Stimulated activated CD4-positive, alpha-beta T cell treated with anti-CD3 and anti-CD28 coated beads, Interleukin-4, amount 100 ng/mL, for 4 hours (primary cell): ENCODE measurements at regions not wholly inside any gene's neighbourhood (a gene's known extent, or its start where the extent isn't known, plus 50 kb on each side); places are given as distances from the start of the nearest gene placed in this dataset.

Experiments used
- DNase-seq, 2 experiments: peaks; one replicate each; pipeline ENCODE4 v3.0.0-alpha.2; 2020

- no peak for DNase-seq
Measured at GRCh38 chr3:104610730-104611652, 755.7 kb upstream of the ALCAM start.

DNA sequence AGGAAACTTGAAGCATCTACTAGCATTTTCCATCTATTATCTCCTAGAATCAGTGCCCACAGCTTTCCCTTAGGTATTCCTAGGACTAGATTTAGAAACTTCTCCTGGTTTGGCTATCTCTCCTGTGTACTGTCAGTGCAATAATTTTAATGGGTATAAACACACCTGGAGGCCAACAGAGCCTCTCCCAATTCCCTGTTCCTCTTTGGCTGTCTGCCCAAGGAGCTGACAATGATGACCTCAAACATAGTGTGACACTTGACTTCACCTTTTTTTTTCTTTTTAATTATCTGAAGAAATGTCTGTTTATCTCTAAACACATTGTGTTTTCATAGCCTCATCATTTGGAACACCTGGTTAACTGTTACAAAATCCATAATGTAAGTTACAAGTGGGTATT lies 754.5 kb upstream of the ALCAM start:
- no peak for DNase-seq

DNA sequence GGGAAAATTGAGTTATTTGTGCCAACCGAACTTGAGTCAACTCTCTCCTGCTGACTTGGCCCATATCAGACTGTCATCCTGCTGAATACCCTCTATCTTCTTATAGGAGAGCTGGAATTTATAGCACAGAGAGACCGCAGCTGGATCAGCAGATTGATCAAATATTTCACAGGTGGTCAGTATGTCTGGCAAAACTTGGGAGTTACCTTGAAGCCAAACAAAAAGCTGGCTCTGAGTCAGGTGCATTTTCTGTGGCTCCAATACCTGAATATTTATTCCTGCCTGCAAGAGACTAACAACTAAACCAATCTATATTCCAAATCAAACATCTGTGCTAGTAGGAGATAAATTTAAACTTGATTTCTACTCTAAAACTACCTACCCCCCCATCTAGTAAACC lies 752.1 kb upstream of the ALCAM start:
- DNase-seq: no peak

- DNase-seq: no peak
Measured at GRCh38 chr3:104628185-104628789, 738.4 kb upstream of the ALCAM start.

- no peak for DNase-seq
Measured at GRCh38 chr3:104629038-104629437, 737.7 kb upstream of the ALCAM start.

- DNase-seq: no peak
Measured at GRCh38 chr3:104631254-104631653, 735.5 kb upstream of the ALCAM start.

DNA sequence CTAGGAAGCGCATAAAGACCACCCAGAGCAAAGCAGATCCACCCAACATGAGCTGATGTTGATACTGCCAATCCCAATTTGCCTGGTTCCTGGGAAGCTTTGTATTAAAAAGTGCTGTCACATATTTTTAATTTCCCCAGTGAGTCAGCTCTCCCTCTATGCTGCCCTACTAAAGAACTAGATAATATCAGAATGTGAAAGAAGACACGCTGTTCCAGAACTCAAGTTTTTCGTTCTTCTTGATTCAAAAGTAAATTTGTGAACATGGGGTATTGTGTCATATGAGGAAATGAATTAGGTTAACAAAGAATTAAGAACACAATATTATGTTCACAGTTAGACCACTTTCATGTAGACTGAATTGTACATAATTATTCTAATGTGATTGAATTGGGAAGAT lies 734.2 kb upstream of the ALCAM start:
- no peak for DNase-seq

DNA sequence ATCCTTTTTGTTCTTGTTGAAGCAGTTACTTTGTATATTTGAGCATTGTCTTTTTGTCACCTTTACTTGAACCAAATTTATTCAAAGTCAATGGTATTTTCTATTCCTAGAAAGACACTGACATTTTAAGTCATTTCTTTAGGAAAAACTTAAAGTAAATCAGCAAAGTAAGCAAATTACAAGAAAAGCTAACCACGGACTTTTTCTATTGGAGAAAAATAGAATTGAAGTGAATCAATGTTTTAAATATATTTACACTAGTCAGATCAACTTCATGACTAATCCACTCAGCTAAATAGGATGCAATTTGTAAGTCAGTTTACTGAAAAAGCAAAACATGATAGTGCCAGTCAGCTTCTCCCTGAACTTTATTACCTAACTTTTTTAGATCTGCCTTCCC lies 733.8 kb upstream of the ALCAM start:
- DNase-seq: no peak

DNA sequence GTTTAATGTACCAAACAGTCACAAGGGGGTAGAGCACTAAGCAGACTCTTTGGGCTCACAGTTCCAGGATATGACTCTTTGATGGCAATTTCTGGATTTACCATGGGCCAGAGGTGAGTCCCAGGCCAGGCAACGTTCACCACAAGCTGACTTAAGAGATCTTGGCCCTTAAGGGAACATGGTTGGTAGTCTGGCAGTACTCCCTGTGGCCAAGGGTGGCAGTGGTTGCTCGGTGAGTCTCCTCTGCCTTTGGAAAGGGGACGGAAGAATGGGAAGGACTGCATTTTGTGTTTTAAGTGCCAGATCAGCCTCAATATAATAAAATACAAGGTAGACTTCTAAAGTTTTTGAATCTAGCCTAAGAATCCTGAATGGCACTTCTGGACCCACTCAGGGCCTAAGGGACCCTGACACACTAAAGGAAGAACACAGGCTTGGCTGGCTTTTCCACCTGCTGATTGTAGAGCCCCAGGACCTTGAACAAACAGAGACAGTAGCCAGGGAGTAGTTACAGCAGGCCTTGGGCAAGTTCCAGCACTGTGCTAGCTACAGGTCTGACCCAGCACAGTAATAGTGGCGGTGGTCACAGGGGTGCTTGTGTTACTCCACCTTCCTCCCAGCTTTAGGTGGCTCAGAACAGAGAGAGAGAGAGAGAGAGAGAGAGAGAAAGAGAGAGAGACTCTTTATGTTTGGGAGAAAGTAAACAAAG lies 730.7 kb upstream of the ALCAM start:
- no peak for DNase-seq

- no peak for DNase-seq
Measured at GRCh38 chr3:104642827-104643226, 723.9 kb upstream of the ALCAM start.

- DNase-seq: no peak
Measured at GRCh38 chr3:104646196-104646595, 720.5 kb upstream of the ALCAM start.

- no peak for DNase-seq
Measured at GRCh38 chr3:104648823-104649222, 717.9 kb upstream of the ALCAM start.

DNA sequence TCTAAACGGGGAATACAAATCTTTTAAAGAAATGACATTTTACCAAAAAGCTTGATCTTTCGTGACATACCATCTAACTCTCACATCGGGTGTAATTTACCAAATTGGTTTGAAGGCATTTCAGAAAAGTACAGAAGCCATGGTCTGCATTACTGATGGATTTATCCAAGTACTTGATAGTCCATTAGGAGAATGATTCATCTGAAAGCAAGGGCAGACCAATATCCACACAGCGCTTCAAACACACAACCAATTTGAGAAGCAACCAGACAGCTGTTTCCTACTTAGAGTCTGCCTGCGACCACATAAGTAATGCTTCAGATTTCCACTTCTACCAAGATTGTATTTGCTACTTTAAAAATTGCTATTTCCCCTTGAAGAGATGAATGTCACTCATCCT lies 697.6 kb upstream of the ALCAM start:
- DNase-seq: no peak

- no peak for DNase-seq
Measured at GRCh38 chr3:104672331-104672730, 694.4 kb upstream of the ALCAM start.

DNA sequence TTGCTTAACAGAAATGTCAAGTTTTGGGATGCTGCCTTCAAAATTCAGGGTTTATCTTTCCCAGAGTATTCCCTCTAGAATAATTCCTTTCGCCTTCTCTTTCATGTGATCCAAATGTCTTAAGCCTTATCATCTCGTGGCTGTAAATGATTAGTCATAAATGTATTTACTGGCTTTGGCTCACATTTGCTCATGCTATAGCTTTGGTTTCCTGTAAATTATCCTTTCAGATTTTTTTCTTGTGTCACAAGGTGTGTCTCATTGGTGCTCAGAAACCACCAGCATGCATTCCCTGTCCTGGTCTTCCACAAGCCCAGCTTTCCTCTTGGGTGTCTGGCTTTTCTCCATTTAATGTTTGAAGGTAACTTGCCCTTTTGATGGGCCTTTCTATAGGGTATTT lies 692.7 kb upstream of the ALCAM start:
- DNase-seq: no peak

DNA sequence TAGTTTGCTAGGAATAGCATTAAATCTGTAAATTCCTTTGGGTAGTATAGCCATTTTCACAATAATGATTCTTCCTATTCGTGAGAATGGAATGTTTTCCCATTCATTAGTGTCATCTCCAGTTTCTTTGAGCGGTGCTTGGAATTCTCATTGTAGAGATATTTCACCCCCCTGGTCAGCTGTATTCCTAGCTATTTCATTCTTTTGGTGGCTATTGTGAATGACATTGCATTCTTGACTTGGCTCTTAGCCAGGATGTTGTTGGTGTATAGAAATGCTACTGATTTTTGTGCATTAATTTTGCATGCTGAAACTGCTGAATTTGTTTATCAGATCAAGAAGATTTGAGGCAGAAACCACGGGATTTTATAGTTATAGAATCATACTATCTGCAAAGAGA lies 690.5 kb upstream of the ALCAM start:
- no peak for DNase-seq

DNA sequence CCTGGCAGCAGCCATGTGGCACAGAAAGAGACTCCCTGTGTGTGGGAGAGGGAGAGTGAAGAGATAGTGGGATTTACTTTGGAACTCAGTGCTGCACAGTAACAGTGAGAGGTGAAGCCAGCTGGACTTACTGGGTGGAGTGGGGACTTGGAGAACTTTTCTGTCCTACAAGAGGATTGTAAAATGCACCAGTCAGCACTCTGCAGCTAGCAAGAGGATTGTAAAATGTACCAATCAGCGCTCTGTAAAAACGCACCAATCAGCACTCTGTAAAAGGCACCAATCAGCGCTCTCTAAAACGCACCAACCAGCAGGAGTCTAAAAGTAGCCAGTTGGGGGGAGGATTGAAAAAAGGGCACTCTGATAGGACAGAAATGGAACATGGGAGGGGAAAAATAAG lies 688.8 kb upstream of the ALCAM start:
- no peak for DNase-seq

DNA sequence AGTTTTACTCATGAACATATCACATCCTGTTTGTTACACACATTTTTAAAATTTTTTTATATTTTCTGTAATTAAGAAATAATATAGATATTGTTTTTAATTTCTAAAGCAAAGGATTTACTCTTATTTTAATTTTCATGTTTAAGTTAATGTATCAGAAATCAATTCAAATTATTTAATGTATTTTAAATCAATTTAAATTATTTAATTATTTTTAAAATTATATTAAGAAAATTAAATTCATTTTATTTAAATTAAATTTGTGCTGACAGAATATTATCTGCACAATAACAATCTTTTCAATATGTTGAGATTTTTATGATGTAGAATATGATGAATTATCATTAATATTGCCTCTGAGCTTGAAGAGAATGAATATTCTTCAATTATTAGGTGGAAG lies 681.2 kb upstream of the ALCAM start:
- DNase-seq: no peak

GRCh38 chr3:104687362-104687761 lies 679.3 kb upstream of the ALCAM start:
- DNase-seq: no peak

DNA sequence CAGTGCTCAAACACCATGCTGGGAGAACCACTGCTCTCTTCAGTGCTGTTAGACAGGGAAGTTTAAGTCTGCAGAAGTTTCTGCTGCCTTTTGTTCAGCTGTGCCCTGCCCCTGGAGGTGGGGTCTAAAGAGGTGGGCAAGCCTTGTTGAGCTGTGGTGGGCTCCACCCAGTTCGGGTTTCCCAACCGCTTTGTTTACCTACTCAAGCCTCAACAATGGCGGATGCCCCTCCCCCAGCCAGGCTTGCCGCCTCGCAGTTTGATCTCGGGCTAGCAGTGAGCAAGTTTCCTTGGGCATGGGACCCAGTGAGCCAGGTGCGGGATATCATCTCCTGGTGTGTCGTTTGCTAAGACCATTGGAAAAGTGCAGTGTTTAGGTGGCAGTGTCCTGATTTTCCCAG lies 670.2 kb upstream of the ALCAM start:
- no peak for DNase-seq

DNA sequence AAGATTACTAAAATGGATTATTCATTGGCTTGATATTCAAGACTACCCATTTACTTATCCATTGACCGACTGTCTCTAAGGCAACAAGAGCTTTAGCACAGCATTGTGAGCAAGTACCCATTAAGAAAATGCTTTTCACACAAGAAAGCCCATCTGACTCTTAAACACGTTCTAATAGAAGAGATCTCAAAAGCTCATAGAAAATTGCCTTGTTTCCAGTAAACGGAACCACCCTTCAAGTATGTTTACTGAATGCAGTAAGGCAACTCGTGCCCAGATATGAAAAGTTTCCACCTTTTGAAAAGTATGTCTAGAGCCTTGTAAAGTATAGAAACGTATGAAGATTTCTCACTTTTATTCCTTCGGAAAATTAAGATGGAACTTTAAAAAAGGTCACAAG lies 655.3 kb upstream of the ALCAM start:
- no peak for DNase-seq

DNA sequence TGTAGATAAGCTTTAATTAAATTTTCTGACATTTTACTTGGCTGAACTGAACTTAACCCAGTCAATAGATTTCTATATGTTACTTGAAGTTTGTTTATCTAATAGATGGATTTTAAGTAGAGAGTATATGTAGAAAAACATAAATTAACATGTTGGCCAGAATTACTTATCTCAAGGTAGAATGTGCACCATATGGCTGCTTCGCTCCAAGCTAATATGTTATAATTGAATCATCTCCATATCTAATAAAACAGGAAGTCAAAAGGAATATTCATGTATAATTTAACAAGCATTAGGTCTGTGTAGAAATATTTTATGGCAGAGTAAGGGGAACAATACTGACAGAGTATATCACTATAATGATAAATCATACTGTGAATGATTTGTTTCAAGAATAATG lies 650.7 kb upstream of the ALCAM start:
- no peak for DNase-seq

DNA sequence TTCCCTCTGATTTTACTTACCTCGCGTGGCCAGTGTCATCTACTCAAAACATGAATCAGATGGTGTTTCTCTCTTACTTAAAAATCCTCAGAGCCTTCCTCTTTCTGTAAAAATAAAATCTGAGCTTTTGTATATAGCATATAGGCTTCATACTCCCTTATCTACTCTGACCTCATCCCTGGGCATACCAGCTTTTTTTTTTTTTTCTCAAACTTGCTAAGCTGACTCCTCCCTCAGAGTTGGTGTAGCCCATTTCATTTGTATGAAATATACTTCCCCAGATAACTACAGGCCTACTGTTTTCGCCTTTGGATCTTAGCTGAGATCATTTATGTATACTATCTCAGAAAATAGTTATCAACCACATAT lies 648.9 kb upstream of the ALCAM start:
- DNase-seq: no peak

DNA sequence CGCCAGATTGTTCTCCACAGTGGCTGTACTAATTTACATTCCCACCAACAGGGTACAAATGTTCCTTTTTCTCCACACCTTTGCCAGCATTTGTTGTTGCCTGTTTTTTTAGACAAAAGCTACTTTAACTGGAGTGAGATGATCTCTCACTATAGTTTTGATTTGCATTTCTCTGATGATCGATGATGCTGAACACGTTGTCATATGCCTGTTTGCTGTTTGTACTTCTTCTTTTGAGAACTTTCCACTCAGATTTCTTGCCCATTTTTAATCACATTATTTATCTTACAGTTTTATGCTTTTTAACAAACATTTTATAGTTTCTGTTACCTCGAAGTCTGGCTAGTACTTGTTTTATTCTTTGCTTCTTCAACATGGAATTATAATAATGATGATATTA lies 643.7 kb upstream of the ALCAM start:
- DNase-seq: no peak
